Activated CD4-positive, alpha-beta T cell treated with anti-CD3 and anti-CD28 coated beads, Interleukin-2, amount 50 U/mL, for 1 hour (primary cell): ENCODE measurements at regions not wholly inside any gene's neighbourhood (a gene's known extent, or its start where the extent isn't known, plus 50 kb on each side); places are given as distances from the start of the nearest gene placed in this dataset.
A peak's percentile ranks its signal among the peaks of the same experiment; 100 is the strongest.
"Not testable (repeated sequence)": the region's sequence is repeated elsewhere in the genome, so short reads cannot be mapped to it uniquely, and the experiment has no call there.

Experiments used
- DNase-seq: peaks from one replicate; pipeline ENCODE4 v3.0.0-alpha.2; 2020

GRCh38 chr3:185306286-185306685, 52.4 kb upstream of the EHHADH start:
- DNase-seq = not testable (repeated sequence)

DNA sequence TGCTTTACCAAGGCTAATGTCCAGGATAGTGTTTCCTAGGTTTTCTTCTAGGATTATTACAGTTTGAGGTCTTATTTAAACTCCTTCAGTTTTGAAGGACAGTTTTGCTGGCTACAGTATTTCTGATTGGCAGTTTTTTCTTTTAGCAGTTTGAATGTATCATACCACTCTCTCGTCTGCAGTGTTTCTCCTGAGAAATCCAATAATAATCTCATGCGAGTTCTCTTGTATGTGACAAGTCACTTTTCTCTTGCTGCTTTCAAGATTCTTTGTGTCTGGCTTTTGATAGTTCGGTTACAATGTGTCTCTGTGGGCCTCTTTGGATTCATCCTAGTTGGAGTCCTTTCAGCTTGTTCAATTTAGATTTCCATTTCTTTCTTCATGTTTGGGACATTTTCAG, 53.0 kb upstream of the EHHADH start:
- DNase-seq = no peak

- DNase-seq = peak; percentile 41
Measured at GRCh38 chr3:185308126-185308754, 54.4 kb upstream of the EHHADH start.

DNA sequence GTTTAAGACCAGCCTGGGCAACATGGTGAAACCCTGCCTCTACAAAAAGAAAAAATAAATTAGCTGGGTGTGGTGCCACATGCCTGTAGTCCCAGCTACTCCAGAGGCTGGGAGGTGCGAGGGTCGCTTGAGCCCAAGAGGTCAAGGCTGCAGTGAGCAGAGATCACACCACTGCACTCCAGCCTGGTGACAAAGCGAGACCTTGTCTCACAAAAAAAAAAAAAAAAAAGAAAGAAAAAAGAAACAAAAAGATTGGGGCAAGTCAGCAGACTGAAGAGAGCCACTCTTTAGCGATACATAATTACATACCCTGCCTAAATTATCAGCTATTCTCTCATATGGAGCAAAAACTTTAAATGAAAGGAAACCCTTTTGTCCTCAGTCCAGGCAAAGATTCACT, 53.6 kb upstream of the MAP3K13 start:
- DNase-seq = no peak

- no peak for DNase-seq
Measured at GRCh38 chr3:185309795-185310194, 53.1 kb upstream of the MAP3K13 start.

- DNase-seq = no peak
Measured at GRCh38 chr3:185311991-185312390, 50.9 kb upstream of the MAP3K13 start.
